ENCODE measurements at regions not wholly inside any gene's neighbourhood (a gene's known extent, or its start where the extent isn't known, plus 50 kb on each side); places are given as distances from the start of the nearest gene placed in this dataset.

DNA sequence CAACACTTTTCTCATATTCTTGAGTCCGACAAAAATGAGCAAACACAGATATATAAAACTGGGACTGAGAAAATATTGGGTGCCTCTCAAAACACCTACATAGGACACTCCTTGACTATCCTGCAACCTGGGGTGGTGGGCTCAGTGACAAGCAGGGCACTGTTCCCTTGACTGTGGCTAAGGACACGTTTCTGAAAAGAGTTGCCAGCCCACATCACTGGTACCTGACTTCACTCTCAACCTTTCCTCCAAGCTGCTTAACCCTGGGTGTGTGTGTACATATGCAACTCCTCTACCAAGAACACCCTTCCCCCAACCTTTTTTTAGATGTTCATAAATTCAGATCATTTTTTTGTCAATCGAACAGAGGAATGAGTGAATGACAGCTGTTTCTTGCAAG, 148.7 kb downstream of the ACTL7B start:
- TF ChIP-seq, protein P1, sequence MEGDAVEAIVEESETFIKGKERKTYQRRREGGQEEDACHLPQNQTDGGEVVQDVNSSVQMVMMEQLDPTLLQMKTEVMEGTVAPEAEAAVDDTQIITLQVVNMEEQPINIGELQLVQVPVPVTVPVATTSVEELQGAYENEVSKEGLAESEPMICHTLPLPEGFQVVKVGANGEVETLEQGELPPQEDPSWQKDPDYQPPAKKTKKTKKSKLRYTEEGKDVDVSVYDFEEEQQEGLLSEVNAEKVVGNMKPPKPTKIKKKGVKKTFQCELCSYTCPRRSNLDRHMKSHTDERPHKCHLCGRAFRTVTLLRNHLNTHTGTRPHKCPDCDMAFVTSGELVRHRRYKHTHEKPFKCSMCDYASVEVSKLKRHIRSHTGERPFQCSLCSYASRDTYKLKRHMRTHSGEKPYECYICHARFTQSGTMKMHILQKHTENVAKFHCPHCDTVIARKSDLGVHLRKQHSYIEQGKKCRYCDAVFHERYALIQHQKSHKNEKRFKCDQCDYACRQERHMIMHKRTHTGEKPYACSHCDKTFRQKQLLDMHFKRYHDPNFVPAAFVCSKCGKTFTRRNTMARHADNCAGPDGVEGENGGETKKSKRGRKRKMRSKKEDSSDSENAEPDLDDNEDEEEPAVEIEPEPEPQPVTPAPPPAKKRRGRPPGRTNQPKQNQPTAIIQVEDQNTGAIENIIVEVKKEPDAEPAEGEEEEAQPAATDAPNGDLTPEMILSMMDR (IDR thresholded peaks at IDR 0.05), result no peak
- TF ChIP-seq POLR2A (IDR thresholded peaks at IDR 0.05) (no peak), POLR2AphosphoS5 (IDR thresholded peaks at IDR 0.05) (no peak)
